ENCODE measurements at regions not wholly inside any gene's neighbourhood (a gene's known extent, or its start where the extent isn't known, plus 50 kb on each side); places are given as distances from the start of the nearest gene placed in this dataset.

DNA sequence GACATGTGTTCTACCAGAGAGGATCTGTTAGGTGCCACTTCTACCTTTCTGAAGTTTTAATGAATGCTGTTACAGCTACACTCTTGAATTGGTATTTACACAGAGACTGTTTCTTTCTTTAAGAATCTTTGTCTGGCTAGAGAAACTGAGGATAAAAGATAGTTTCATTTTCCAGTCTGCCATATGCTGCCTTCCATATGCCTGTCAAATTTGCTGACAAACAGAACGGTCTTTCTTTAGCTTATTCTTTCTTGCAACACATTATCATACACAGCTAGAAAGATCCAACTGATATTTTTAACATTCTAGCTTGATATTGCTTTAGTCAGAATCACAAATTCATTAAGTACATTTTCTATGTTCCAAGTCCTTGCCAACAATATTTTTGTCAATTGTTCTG lies 409.8 kb upstream of the CELF4 start:
- DNase-seq = no peak

- DNase-seq = no peak
These were observed 401.7 kb upstream of the CELF4 start for GRCh38 chr18:37967261-37967660.

GRCh38 chr18:37965572-37965970 lies 400.0 kb upstream of the CELF4 start:
- DNase-seq = no peak

- DNase-seq = no peak
These were observed 399.4 kb upstream of the CELF4 start for GRCh38 chr18:37964885-37965571.

DNA sequence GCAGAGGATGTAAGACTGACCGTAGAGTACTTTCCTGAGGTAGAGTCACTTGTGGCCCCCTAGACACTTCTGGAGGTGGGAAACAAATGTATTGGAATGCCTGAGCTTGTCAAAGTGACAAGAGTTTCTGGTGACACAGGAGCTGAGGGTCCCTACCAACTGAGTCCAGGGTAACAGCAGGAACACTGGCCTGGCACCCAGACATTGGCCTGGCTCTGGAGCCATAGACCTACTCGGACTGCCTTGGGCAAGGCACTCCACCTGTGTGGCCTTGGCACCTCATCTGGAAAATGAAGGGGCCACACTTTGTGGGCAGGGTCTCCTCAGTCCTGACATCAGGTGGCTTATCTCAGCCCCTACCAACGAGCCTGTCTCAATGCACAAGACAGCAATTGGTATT lies 398.2 kb upstream of the CELF4 start:
- no peak for DNase-seq

DNA sequence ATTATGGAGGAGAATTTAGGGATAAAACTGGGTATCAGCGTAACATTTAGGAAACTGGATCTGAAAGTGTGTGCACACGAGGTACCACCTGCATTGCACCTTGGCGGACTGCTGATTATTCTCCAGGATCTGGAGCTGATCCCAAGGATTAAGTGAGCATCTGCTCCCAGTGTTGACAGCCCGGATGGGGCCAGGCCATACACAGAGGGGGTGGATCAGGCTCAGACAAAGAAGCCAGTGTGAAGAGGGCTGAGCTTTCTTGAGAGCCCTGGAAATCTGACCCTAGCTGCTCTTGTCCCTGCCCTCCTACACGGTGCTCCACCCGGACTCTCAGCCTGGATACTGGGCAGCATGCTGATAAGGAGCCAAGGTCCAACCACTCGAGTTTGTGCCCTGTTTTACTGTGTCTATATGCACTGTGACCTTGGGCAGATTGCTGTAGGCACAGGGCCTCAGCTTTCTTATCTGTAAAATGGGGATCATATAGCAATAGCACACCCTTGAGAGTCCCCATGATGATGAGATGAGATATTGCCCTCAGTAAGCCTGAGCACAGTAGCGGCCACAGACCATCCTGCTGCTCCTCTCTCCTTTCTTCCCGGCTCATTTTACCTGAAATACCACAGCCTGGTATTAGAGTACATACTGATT lies 396.8 kb upstream of the CELF4 start:
- DNase-seq = no peak

DNA sequence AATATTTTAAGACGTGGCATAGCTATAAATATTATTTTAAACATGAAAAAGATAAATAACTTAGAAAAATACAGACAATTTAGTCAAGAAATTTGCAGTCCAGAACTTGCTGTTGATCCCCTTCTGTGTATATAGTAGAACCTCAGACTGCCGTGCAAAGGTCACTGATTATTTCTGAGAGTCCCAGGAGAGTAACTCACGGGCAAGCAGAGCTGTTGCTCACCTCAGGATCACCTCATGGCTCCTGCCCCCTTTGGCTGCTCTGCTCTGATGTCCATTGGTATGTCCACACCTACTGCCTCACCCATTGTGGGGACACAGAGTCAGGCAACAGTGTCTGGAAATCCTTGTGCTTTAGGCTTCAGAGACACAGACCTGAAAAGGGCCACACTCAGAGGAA lies 392.9 kb upstream of the CELF4 start:
- no peak for DNase-seq

- no peak for DNase-seq
These were observed 391.3 kb upstream of the CELF4 start for GRCh38 chr18:37956902-37957301.

- no peak for DNase-seq
These were observed 390.4 kb upstream of the CELF4 start for GRCh38 chr18:37956020-37956419.

- no peak for DNase-seq
These were observed 389.6 kb upstream of the CELF4 start for GRCh38 chr18:37955201-37955600.

- no peak for DNase-seq
These were observed 388.3 kb upstream of the CELF4 start for GRCh38 chr18:37953876-37954275.

DNA sequence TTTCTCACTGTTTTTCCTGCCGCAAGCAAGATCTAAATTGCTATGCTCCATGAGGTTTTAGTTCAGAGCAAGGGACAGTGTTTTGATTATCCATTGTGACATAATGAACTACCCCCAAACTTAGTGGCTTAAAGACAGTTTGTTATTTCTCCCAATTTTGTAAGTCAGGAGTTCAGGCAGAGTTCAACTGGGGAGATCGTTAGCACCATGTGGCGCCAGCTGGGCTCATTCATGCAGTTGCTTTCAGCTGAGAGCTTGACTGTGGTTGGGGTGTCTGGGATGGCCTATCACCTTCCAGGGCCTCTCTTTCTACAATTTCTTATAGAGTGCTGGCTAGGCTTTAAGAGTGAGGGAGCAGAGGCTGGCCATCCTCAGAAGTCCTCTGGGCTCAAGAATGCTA lies 382.9 kb upstream of the CELF4 start:
- no peak for DNase-seq

- DNase-seq = no peak
These were observed 380.7 kb upstream of the CELF4 start for GRCh38 chr18:37946324-37946723.

GRCh38 chr18:37944700-37945270 lies 379.2 kb upstream of the CELF4 start:
- DNase-seq = no peak

DNA sequence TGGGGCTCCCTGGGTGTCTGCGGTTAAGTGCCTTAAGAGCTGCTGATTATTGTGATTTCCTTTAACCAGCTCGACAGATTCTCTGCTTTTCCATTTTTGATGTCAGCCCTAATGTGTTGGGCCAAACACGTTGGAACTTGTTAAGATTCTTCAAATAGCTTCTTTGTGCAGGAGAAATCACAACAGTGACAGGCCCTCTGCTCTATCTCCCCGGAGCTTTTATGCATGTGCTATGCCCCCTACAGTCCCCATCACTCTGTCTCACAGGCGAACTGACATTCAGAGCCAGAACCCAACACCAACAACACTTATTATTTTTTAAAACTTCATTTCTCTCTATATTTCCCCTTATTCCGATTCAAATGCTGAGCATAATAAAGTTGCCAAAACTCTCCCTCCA lies 371.7 kb upstream of the CELF4 start:
- DNase-seq = no peak

GRCh38 chr18:37935086-37935485 lies 369.5 kb upstream of the CELF4 start:
- DNase-seq = no peak

GRCh38 chr18:37930640-37931039 lies 365.0 kb upstream of the CELF4 start:
- no peak for DNase-seq

DNA sequence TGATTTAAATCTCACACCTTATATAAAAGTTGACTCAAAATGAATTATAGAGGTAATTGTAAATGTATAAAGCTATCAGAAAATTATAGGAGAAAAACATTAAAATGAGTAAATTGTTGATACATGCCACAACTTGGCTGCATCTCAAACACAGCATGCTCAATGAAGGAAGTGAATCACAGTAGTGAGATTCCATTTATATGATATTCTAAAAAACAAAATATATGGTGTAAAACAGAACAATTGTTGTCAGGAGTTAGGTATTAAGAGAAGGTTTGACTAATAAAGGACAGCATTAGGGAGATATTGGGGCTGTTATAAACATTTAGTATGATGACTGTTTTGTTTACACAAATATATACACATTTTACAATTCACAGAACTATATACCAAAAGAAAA lies 356.6 kb upstream of the CELF4 start:
- DNase-seq = no peak

GRCh38 chr18:37920865-37921264 lies 355.3 kb upstream of the CELF4 start:
- DNase-seq = no peak

DNA sequence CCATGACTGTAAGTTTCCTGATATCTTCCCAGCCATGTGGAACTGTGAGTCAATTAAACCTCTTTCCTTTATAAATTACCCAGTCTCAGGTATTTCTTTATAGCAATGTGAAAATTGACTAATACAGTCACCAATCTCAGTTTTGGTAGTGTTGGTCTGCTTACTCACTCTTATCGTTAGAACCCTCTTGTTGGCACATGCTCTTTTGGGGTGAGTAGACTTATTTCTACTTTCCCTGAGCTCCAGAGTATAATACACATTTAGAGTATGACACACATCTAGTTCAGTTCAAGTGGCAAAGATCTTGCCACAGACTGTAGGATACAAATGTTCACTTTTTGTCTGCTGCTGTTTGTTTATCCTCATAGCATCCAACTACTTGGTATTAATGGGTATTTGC lies 347.5 kb upstream of the CELF4 start:
- DNase-seq = no peak

DNA sequence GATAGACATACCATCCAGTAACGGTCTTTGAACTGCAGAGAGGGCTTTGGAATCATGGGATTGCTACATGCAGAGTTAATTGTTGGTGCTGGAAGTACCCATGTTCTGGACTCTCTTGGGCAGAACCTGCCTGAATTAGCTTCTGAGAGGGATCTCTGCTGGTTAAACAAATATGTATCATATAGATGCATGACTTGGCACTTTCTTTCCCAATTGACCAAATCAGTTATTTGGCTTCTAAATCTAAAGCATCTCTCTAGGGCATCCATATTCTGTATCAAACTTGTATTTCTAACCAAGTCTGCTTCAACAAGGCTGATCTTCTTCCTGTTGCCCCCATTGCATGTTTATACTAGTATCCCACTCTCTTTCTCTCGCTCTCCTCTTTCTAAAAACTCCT lies 336.7 kb upstream of the CELF4 start:
- DNase-seq = no peak

GRCh38 chr18:37900326-37900725 lies 334.7 kb upstream of the CELF4 start:
- DNase-seq = peak; percentile 43

GRCh38 chr18:37889963-37890362 lies 324.4 kb upstream of the CELF4 start:
- no peak for DNase-seq

- no peak for DNase-seq
These were observed 309.1 kb upstream of the CELF4 start for GRCh38 chr18:37874721-37875120.

GRCh38 chr18:37873416-37873815 lies 307.8 kb upstream of the CELF4 start:
- DNase-seq = no peak
